ENCODE measurements at regions not wholly inside any gene's neighbourhood (a gene's known extent, or its start where the extent isn't known, plus 50 kb on each side); places are given as distances from the start of the nearest gene placed in this dataset.
"Not testable (repeated sequence)": the region's sequence is repeated elsewhere in the genome, so short reads cannot be mapped to it uniquely, and the experiment has no call there.

DNA sequence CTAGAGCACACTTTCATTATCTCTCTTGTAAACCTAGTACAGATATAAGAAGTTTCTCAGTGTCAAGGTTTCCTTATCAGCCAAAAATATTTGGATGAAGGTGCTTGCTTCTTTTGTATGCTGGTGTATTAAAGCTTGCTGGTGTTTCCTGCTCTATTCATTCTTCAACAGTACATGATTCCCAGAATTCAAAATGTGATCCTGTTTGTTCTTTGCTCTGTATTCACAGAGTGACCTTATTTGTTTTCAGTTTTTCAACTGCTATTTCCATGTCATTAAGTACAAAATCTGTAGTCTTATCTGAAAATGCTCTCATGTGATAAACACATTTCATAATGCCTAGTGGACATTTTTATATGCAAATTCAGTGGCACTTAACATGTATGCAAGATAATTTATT, 1185.8 kb downstream of the SUCLG1 start:
- no peak for DNase-seq (ENCODE audit: low read depth in 2 of 2)

DNA sequence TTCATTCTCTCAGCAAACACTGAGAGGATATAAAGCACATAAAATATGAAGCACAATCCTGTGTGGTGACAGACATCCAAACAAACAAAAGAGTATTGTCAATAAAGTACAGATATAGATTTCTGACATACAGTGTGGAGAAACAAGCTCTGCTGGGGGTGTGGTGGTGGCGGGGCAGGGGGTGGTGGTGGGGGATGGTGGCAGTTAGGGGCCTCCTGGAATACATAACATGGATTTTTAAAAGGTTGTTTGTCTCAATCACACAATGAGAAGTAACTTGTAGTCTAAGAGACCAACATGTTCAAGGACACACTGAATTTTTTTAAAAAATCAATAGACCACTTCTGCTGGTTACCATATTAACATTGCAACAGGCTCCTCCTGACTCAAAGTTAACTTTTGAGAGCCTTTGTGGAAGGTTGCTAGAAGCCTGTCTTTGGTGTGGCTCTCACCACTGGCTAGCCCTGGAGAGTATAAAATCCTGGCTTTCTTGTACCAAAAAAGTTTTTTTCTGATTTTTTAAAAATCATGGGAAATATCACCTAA, 1197.4 kb downstream of the SUCLG1 start:
- DNase-seq (ENCODE audit: low read depth in 2 of 2) = no peak

DNA sequence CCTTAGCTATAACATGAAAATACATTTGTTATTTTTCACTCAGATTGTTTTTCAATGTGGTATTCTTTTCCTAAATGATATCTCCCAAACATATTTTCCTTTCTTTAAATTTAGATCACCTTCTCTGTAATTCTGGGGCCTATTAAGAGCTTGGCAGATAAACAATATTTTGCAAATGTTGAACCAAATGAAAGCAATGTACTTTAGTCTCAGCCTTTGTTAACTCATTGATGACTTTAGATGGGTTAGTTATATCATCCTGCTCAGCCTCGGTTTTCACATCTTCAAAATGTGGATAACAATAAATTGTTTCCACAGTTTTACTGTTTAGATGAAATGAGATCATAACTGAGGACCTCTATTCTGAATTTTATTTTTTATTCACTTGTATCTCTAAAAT, 1205.2 kb downstream of the SUCLG1 start:
- DNase-seq (ENCODE audit: low read depth in 2 of 2) = no peak

GRCh38 chr2:83251321-83251872, 1207.7 kb downstream of the SUCLG1 start:
- DNase-seq (ENCODE audit: low read depth in 2 of 2) = no peak

DNA sequence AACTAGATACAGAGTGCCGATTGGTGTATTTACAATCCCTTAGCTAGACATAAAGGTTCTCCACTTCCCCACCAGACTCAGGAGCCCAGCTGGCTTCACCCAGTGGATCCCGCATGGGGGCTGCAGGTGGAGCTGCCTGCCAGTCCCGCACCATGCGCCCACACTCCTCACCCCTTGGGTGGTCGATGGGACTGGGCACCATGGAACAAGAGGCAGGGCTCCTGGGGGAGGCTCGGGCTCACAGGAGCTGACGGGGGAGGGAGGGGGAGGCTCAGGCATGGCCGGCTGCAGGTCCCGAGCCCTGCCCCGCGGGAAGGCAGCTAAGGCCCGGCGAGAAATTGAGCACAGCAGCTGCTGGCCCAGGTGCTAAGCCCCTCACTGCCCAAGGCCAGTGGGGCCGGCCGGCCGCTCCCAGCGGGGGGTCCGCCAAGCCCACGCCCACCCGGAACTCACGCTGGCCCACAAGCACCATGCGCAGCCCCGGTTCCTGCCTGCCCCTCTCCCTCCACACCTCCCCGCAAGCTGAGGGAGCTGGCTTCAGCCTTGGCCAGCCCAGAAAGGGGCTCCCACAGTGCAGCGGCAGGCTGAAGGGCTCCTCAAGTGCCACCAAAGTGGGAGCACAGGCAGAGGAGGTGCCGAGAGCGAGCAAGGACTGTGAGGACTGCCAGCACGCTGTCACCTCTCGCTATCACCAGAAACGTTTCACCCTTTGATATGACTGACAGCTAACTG, 1213.1 kb downstream of the SUCLG1 start:
- DNase-seq (ENCODE audit: low read depth in 2 of 2) = not testable (repeated sequence)

- no peak for DNase-seq (ENCODE audit: low read depth in 2 of 2)
Measured at GRCh38 chr2:83240611-83241010, 1218.5 kb downstream of the SUCLG1 start.

DNA sequence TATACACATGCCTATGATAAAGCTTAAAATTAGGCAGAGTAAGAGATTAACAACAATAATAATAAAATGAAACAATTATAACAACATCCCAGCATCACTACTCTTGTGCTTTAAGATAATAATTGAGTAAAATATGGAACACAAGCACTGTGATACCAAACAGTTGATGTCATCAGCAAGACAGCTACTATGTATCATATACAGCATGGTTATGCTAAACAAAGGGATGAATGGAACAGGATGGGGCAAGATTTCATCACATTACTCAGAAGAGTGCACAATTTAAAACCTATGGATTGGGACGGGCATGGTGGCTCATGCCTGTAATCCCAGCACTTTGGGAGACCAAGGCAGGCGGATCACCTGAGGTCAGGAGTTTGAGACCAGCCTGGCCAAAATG, 1221.0 kb downstream of the SUCLG1 start:
- DNase-seq (ENCODE audit: low read depth in 2 of 2) = no peak

DNA sequence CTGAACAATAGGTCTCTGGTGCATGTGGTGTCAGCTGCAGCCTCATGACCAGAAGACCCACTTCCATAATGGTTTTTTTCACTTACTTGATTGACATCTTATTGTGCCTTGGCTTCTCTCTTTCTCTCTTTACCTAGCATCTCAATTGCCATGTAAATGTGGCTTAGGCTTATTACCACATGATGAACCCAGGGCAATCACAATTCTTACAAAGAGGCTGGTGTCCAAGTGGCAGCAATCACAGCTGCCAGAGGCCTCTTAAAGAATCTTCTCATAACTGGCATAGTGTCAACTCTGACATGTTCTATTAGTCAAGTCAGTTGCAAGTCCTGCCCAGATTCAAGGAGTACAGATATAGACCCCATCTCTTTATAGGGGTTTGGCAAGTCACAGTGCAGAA, 1224.8 kb downstream of the SUCLG1 start:
- no peak for DNase-seq (ENCODE audit: low read depth in 2 of 2)

DNA sequence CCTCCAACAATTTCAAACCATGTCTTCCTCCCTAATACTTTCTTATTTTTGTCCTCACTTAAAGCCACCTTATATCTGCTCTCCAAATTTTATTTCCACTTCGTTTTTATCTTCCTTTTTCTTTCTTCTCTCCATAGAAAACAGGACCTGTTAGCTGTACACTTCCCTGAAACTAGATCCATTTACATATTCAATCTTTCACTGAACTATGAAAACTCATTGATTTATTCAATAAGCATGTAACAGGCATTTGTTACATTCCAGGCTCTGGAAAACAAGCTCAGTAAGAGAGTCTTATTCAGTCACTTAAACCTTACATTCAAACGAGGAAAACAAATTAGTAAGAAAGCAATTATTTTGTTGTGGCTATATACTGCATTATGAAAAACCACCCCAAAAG, 1225.3 kb downstream of the SUCLG1 start:
- no peak for DNase-seq (ENCODE audit: low read depth in 2 of 2)

- no peak for DNase-seq (ENCODE audit: low read depth in 2 of 2)
Measured at GRCh38 chr2:83233326-83233725, 1225.8 kb downstream of the SUCLG1 start.

GRCh38 chr2:83229443-83229842, 1229.6 kb downstream of the SUCLG1 start:
- DNase-seq (ENCODE audit: low read depth in 2 of 2) = no peak

DNA sequence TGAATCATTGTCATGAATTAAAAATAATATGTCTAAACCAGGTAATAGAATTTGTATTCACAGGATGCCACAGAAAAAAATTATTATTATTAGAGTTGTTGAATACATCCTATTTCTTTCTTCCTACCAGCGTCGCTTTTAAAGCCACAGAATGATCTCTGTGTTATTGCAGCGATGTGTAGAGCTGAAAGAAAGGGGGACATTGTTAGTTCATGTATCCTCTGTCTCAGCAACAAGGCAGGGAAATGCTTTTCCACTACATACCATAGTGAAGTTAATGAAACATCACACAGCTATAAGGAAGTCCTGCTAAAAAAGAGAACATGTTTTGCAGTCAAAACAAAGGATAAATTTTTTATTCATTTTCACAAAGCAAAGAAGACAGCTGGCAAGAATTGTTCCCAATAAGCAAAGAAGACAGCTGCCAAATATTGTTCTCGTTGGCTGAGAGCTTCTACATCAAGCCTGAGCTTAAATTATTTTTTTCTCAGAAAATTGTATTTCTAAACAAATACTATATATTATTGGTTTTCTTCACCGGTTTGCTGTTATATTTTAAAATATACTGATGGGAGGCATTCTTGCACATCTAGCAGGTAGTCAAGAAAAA, 1234.4 kb downstream of the SUCLG1 start:
- no peak for DNase-seq (ENCODE audit: low read depth in 2 of 2)

DNA sequence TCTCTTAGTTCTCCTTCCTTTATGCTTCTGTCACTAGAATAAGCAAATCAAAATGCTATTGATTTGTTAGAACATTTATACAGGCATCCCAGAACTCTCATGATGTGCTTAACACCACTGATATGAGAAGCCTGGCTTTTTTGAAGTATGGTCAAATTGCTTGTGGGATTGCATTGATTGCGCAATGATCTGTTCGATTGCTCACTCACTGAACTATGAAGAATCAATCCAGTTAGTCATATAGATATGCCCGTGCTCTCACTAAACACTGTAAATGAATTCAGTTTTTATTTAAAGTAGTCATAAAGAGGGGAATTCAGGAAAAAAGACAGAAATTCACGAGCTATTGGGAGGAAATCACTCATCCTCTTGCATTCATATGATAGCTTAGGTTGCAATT, 1237.8 kb downstream of the SUCLG1 start:
- no peak for DNase-seq (ENCODE audit: low read depth in 2 of 2)

DNA sequence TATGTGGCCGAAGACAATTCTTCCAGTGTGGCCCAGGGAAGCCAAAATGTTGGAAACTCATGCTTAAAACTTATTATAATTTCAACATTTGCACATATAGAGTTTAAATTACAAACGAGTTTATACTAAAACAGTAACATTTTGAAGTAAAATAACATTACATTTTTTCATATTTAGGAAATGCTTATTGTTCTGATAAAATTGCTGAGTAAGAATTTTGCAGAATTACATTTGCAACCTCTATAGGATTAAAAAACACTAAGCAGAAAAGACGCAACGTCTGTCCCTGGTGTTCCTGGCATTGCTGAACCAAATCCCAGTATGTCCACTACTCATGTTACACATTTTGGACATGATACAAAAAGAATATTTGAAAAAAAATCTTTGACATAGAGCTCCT, 1241.2 kb downstream of the SUCLG1 start:
- no peak for DNase-seq (ENCODE audit: low read depth in 2 of 2)

DNA sequence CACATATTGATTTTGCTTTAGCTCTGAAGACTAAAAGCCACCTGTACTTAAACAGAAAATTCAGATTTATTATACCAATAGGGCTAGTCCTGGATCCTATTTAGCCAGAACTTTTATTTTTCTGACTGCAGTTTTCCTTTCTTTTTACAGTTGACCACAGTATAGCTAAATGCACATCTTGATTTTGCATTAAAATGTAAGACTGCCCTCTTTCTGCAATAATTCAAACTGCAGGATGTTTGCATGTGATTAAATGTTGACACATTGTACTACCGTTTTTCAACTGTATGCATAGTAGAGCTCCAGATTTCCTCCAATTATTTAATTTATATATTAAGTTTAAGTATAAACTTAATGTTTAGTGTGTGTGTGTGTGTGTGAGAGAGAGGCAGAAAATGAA, 1262.9 kb downstream of the SUCLG1 start:
- DNase-seq (ENCODE audit: low read depth in 2 of 2) = no peak

- no peak for DNase-seq (ENCODE audit: low read depth in 2 of 2)
Measured at GRCh38 chr2:83191316-83191715, 1267.8 kb downstream of the SUCLG1 start.

- DNase-seq (ENCODE audit: low read depth in 2 of 2) = no peak
Measured at GRCh38 chr2:83186105-83186760, 1272.8 kb downstream of the SUCLG1 start.

DNA sequence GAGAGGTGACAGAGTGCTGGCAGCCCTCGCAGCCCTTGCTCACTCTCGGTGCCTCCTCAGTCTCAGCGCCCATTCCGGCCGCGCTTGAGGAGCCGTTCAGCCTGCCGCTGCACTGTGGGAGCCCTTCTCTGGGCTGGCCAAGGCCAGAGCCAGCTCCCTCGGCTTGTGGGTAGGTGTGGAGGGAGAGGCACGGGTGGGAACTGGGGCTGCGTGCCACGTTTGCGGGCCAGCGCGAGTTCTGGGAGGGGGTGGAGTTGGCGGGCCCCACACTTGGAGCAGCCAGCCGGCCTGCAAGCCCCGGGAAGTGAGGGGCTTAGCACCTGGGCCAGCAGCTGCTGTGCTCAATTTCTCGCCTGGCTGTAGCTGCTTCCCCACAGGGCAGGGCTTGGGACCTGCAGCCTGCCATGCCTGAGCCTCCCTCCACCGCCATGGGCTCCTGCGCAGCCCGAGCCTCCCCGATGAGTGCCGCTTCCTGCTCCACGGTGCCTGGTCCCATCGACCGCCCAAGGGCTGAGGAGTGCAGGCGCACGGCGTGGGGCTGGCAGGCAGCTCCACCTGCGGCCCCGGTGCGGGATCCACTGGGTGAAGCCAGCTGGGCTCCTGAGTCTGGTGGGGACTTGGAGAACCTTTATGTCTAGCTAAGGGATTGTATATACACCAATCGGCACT, 1278.1 kb downstream of the SUCLG1 start:
- DNase-seq (ENCODE audit: low read depth in 2 of 2) = not testable (repeated sequence)

- no peak for DNase-seq (ENCODE audit: low read depth in 2 of 2)
Measured at GRCh38 chr2:83176539-83176938, 1282.5 kb downstream of the SUCLG1 start.

DNA sequence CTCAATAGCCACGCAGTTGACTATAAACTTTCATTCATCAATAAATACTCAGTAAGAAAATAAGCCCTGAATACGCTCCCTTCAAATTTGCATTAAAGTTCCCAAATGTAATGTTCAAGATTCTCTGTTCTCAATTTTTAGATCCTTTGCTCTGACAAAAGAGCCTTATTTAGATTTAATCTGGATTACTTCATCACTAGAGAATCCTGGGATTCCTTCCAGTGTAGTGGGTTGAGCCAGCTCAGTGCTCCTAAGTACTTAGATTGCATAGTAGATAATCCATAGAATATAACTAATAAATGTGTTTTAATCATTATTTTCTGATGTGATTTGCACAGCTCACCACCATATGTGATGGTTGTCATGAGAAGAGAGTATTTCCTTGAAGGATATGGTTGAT, 1286.2 kb downstream of the SUCLG1 start:
- DNase-seq (ENCODE audit: low read depth in 2 of 2) = no peak

DNA sequence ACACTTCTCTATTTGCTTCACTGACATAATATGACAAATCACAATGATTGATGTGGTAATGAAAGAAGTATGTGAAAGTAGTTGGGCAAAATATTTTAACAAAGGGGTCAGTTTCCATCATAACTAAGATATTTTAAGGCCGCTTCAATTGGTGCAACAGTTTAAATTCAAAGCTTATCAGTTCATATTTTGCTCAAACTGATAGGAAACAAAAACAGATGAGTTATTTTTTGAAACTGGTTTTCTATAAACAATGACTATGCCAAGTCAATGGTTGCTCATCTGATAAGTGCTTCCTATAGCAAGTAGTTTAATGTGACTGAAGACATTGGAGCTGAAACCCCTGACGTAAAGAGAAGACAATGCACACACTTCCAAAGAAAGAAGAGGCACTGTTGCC, 1290.7 kb downstream of the SUCLG1 start:
- DNase-seq (ENCODE audit: low read depth in 2 of 2) = no peak

GRCh38 chr2:83162421-83162820, 1296.7 kb downstream of the SUCLG1 start:
- DNase-seq (ENCODE audit: low read depth in 2 of 2) = no peak

Measured in stimulated activated CD8-positive, alpha-beta memory T cell treated with anti-CD3 and anti-CD28 coated beads, Interleukin-2, amount 100 ng/mL, for 48 hours (primary cell).